ENCODE measurements at regions not wholly inside any gene's neighbourhood (a gene's known extent, or its start where the extent isn't known, plus 50 kb on each side); places are given as distances from the start of the nearest gene placed in this dataset.

GRCh38 chr11:15539645-15540044 lies 424.9 kb downstream of the INSC start:
- no peak for TF ChIP-seq POLR2A (IDR thresholded peaks at IDR 0.05)
- TF ChIP-seq, protein P1, sequence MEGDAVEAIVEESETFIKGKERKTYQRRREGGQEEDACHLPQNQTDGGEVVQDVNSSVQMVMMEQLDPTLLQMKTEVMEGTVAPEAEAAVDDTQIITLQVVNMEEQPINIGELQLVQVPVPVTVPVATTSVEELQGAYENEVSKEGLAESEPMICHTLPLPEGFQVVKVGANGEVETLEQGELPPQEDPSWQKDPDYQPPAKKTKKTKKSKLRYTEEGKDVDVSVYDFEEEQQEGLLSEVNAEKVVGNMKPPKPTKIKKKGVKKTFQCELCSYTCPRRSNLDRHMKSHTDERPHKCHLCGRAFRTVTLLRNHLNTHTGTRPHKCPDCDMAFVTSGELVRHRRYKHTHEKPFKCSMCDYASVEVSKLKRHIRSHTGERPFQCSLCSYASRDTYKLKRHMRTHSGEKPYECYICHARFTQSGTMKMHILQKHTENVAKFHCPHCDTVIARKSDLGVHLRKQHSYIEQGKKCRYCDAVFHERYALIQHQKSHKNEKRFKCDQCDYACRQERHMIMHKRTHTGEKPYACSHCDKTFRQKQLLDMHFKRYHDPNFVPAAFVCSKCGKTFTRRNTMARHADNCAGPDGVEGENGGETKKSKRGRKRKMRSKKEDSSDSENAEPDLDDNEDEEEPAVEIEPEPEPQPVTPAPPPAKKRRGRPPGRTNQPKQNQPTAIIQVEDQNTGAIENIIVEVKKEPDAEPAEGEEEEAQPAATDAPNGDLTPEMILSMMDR (IDR thresholded peaks at IDR 0.05) = no peak
